Testis (tissue), 2 donors: ENCODE measurements at regions not wholly inside any gene's neighbourhood (a gene's known extent, or its start where the extent isn't known, plus 50 kb on each side); places are given as distances from the start of the nearest gene placed in this dataset.

Experiments
- DNase-seq: peaks from one replicate; pipeline ENCODE4 v3.0.0-alpha.2; 2019
- H3K27ac ChIP-seq, 2 donors: fragments of 200-600 bp; sonication (generic); one replicate each; pipeline ENCODE4 v1.5.1; 2019
- H3K27me3 ChIP-seq: fragments of 200-600 bp; sonication (generic); one replicate; pipeline ENCODE4 v1.5.1; 2019
- H3K36me3 ChIP-seq: fragments of 200-600 bp; sonication (generic); one replicate; pipeline ENCODE4 v1.5.1; 2017; ENCODE audit warnings: low read depth; ENCODE audit errors: missing control alignments
- H3K4me1 ChIP-seq: fragments of 200-600 bp; sonication (generic); one replicate; pipeline ENCODE4 v1.5.1; 2019
- H3K4me3 ChIP-seq, 2 donors: fragments of 200-600 bp; sonication (generic); one replicate each; pipeline ENCODE4 v1.5.1; 2017 to 2019
- H3K9me3 ChIP-seq: fragments of 200-600 bp; sonication (generic); one replicate; pipeline ENCODE4 v1.5.1; 2017
- POLR2A ChIP-seq: fragments of 450-650 bp; IDR thresholded peaks from one replicate; pipeline ENCODE4 v1.6.1; 2017; ENCODE audit warnings: antibody characterized with exemption, mild to moderate bottlenecking, moderate library complexity
- WGBS, 2 donors: methylation state at CpG; one replicate each; pipeline ENCODE4 v1.1.5; 2018; 5-methylcytosine and 5-hydroxymethylcytosine counted together
- intact Hi-C: fragments of 100-400 bp; cut with DNase I; formaldehyde crosslinking; loops from one replicate; pipeline ENCODE4 v1.15.1; 2023; ENCODE audit warnings: low total_unique reads
- TF ChIP-seq, protein P1 (sequence below), 3 experiments: fragments of 450-650 bp in 2 of 3; fragments of 200-600 bp in 1 of 3; sonication (generic) in 1 of 3; IDR thresholded peaks; one replicate each; pipeline ENCODE4 v1.5.1; 2016 to 2019; ENCODE audit warnings: antibody characterized with exemption in 3 of 3, mild to moderate bottlenecking in 2 of 3, moderate library complexity in 1 of 3

DNA sequence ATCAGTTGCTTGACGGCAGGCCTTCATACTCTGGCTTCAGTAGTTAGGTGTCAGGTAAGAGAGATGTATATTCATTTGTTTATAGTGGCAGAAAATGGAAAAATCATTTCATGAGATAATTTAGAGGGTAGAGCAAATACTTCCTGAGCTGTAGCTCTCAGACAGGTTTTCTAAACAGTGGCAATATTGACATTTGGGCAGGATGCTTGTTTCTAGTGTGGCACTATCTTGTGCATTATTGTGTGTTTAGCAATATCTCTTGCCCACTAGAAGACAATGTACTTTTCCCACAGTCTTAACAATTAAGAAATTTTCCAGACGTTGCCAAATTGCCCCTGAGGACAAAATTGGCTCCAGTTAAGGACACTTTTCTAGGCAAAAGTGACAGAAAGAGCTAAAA lies 1143.1 kb downstream of the PLA2G4A start:
- Histone ChIP-seq H3K4me1 (no peaks in the 10 kb centered on the region), H3K4me3 (no peak overlapping the region), H3K36me3 (no peaks in the 10 kb centered on the region), H3K9me3 (no peaks in the 10 kb centered on the region), H3K27ac (no peak overlapping the region), H3K27me3 (no peaks in the 10 kb centered on the region)
- intact Hi-C loops: no loop called here
- 51 to 59% methylated on average over 2 of the region's 2 CpGs for WGBS, 2 donors
- DNase-seq: no peak
- TF ChIP-seq POLR2A: no peak
- TF ChIP-seq, protein P1, sequence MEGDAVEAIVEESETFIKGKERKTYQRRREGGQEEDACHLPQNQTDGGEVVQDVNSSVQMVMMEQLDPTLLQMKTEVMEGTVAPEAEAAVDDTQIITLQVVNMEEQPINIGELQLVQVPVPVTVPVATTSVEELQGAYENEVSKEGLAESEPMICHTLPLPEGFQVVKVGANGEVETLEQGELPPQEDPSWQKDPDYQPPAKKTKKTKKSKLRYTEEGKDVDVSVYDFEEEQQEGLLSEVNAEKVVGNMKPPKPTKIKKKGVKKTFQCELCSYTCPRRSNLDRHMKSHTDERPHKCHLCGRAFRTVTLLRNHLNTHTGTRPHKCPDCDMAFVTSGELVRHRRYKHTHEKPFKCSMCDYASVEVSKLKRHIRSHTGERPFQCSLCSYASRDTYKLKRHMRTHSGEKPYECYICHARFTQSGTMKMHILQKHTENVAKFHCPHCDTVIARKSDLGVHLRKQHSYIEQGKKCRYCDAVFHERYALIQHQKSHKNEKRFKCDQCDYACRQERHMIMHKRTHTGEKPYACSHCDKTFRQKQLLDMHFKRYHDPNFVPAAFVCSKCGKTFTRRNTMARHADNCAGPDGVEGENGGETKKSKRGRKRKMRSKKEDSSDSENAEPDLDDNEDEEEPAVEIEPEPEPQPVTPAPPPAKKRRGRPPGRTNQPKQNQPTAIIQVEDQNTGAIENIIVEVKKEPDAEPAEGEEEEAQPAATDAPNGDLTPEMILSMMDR (IDR thresholded peaks at IDR 0.05): no peak

DNA sequence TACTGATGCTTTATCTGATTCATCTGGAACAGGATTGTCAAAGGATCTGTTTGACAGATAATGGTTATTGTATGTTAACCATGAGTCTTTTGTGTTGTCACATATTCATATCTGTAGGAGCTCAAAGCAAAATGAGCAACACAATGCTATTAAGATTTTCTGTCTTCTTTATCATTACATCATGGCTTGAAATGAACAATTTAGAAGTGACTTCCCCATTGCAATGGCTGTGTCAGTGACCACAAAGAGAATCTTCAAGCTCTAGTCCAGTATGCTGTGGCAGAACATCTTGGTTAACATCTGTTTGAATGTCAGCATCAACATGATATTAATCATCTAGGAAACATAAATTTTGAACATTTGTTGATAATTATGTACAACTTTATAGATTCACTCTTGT lies 1148.5 kb downstream of the PLA2G4A start:
- H3K27me3 ChIP-seq: no peaks in the 10 kb centered on the region
- intact Hi-C loops: no loop called here
- H3K9me3 ChIP-seq: no peaks in the 10 kb centered on the region
- no peaks in the 10 kb centered on the region for H3K4me1 ChIP-seq
- TF ChIP-seq POLR2A: no peak
- TF ChIP-seq, protein P1 (IDR thresholded peaks at IDR 0.05): no peak
- H3K36me3 ChIP-seq: no peaks in the 10 kb centered on the region
- DNase-seq: no peak
- H3K27ac ChIP-seq: no peak overlapping the region
- H3K4me3 ChIP-seq: no peak overlapping the region

DNA sequence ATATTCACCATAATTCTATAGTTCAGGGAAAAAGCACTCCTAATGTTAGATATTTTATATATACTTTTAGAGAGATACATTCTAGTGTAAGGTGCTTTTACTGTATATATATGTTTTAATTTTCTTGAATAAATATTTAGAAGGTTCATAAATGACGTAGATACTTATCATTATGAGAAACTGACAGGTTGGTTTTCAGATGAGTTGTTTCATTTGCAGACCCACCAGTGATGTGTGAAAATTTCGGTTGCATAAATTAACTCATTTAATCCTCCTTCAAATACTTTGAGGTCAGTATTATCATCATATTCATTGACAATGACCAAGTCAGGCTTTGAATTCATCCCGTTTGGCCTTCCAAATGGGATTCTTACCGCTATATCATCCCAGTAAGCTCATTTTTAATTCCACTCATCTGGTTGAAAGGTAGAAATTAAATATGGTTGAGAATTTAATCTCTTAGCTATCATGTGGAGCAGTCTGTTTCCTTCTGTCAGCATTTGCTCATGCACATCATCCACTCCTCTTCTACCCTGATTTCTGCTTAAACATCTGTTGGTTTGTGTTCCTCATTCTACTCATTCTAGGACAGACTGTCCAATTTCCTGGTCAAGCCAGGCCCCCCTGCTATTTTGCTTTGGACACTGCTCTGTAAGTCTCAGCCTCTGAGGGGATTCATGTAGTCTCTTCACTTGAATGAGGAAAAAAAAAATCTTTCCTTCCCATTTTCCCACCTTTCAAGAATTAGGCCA lies 1156.6 kb downstream of the PLA2G4A start:
- no peaks in the 10 kb centered on the region for H3K27me3 ChIP-seq
- TF ChIP-seq, protein P1 (IDR thresholded peaks at IDR 0.05): no peak
- no peak for TF ChIP-seq POLR2A
- intact Hi-C loops: no loop called here
- WGBS, 2 donors: 89 to 92% methylated on average over 4 of the region's 4 CpGs
- H3K4me1 ChIP-seq: no peaks in the 10 kb centered on the region
- H3K9me3 ChIP-seq: no peaks in the 10 kb centered on the region
- H3K4me3 ChIP-seq: no peak overlapping the region
- H3K36me3 ChIP-seq: no peaks in the 10 kb centered on the region
- no peak overlapping the region for H3K27ac ChIP-seq
- no peak for DNase-seq

DNA sequence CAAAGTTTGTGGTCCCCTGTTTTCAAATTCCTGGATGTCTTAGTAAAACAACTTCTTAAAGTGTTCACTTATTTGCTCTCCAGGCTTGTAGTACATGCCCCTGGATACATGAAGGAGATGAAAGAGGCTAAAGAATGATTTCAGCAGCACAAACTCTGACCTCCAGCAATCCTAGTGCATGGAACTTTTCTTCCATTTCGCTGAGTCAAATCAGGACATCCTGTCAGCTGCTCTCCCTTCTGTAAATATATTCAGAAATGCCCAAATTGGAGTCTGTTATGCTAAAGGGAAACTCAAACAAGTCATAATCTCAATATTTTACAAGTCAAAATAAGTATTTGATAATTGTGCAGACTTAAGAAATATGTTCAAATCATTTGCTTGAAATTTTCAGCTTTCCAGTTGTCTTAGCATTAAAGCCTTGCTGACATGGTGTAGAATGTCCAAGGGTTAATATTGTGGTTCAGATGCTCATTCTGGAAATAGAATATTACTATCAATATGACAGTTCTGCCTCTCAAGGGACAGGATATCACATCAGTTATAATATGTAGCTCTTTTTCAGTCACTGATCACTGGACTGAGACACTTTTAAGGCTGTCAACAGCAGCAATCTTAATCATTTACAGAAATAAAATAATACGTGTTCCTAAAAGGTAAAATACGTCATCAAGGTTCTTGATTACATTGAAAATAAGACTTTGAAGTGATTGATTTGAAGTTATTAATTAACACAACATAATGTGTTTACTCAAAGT lies 1157.3 kb downstream of the PLA2G4A start:
- TF ChIP-seq POLR2A: no peak
- TF ChIP-seq, protein P1 (IDR thresholded peaks at IDR 0.05): no peak
- 80 to 88% methylated on average over 3 of the region's 3 CpGs for WGBS, 2 donors
- intact Hi-C loops: no loop called here
- no peaks in the 10 kb centered on the region for H3K9me3 ChIP-seq
- H3K36me3 ChIP-seq: no peaks in the 10 kb centered on the region
- no peak overlapping the region for H3K27ac ChIP-seq
- no peak for DNase-seq
- H3K27me3 ChIP-seq: no peaks in the 10 kb centered on the region
- no peak overlapping the region for H3K4me3 ChIP-seq
- H3K4me1 ChIP-seq: no peaks in the 10 kb centered on the region
